Pancreas (tissue), 10 donors: ENCODE measurements at regions not wholly inside any gene's neighbourhood (a gene's known extent, or its start where the extent isn't known, plus 50 kb on each side); places are given as distances from the start of the nearest gene placed in this dataset.

ENCODE experiments used
- ATAC-seq, 4 donors: fragments of 200-7000 bp; cut with Tn5 transposase; one replicate each; pipeline versions ENCODE4 v1.8.0 to v1.9.1; 2020; ENCODE audit warnings: mild to moderate bottlenecking in 4 of 4, moderate library complexity in 4 of 4
- DNase-seq, 6 donors: peaks; one replicate each; pipeline ENCODE4 v3.0.0-alpha.2; 2020
- FAIRE-seq: peaks from 2 replicates; lab custom pipeline; 2012; peaks lifted over from hg19 to GRCh38; lab: Jason Lieb, UNC
- H3K27ac ChIP-seq, 4 donors: fragments of 200-600 bp; sonication (generic); 1 replicate in 3 of 4; 2 replicates in 1 of 4; pipeline versions ENCODE4 v1.5.0 to v1.8.0; 2020
- H3K27me3 ChIP-seq, 4 donors: fragments of 200-600 bp; one replicate each; pipeline ENCODE4 v1.8.0; 2021
- H3K36me3 ChIP-seq, 3 donors: fragments of 200-600 bp; sonication (generic) in 1 of 3; one replicate each; pipeline versions ENCODE4 v1.5.0 to v1.8.0; 2020 to 2021
- H3K4me1 ChIP-seq, 3 donors: fragments of 200-600 bp; one replicate each; pipeline ENCODE4 v1.8.0; 2021
- H3K4me3 ChIP-seq, 4 donors: fragments of 200-600 bp; sonication (generic) in 2 of 4; one replicate each; pipeline versions ENCODE4 v1.5.0 to v1.8.0; 2020 to 2021
- H3K9me3 ChIP-seq, 4 donors: fragments of 200-600 bp; one replicate each; pipeline ENCODE4 v1.8.0; 2021
- whole genome bisulfite sequencing, 2 donors: extraction: QIAGEN DNeasy Blood & Tissue Kit; methylation state at CpG; one replicate each; pipeline ENCODE4 v1.1.7; 2013; 5-methylcytosine and 5-hydroxymethylcytosine counted together
- intact Hi-C, 3 donors: fragments of 100-400 bp; cut with DNase I; formaldehyde crosslinking; loops; one replicate each; pipeline versions ENCODE4 v1.11.1 to v1.14.2; 2022
- TF ChIP-seq, protein P1 (sequence below), 4 donors: fragments of 200-600 bp; sonication (generic) in 3 of 4; IDR thresholded peaks; one replicate each; pipeline versions ENCODE4 v1.5.0 to v1.8.0; 2021; ENCODE audit warnings: antibody characterized with exemption in 4 of 4
- donor health status: healthy with polysubstance abuse.
- donor health status: DM: no; HTN: no; CAD: no; lungs with moderate emphysema.
- donor health status: DM: no; HTN: no; CAD: no.
- donor health status: control.
- donor health status: control.
- donor health status: Bipolar disorder and iron deficiency.
- donor health status: DM: yes; HTN: yes; CAD: no.
- donor health status: DM: no; HTN: no; CAD: no.
- donor health status: DM: no; HTN: no; CAD: no.
- donor health status: DM: yes; HTN: yes; CAD: no.

DNA sequence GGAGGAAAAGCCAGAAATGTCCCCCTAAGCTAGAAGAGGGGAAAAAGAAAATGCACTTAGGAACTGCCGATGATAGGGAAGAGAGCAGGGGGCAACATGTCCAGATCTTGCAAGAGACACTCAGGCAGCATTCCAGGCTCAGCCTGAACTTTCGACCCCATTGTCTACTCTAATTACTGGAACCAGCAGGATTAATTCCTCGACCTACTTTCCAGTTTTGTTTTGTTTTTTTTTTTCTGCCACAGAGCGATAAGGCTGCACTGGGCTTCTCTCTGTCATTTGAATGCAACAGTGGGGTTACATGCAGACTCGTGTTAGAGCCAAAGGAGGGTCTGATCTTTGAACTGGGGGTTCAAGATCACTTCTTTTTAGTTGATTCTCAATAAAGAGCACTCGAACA is 68.7 kb upstream of the MED13L start:
- Histone ChIP-seq H3K9me3 (no peaks in the 10 kb centered on the region), H3K4me1 (peaks cover 0 to 15% (median 10%) of the 10 kb centered on the region in 3 donors), H3K36me3 (no peaks in the 10 kb centered on the region), H3K27ac (no peak overlapping the region), H3K4me3 (no peak overlapping the region), H3K27me3 (no peaks in the 10 kb centered on the region)
- ATAC-seq (peak in 3 of 4 donors; percentile 14 to 44 (median 38)), FAIRE-seq (no peak), DNase-seq (no peak)
- intact Hi-C loops: no loop called here
- TF ChIP-seq, protein P1, sequence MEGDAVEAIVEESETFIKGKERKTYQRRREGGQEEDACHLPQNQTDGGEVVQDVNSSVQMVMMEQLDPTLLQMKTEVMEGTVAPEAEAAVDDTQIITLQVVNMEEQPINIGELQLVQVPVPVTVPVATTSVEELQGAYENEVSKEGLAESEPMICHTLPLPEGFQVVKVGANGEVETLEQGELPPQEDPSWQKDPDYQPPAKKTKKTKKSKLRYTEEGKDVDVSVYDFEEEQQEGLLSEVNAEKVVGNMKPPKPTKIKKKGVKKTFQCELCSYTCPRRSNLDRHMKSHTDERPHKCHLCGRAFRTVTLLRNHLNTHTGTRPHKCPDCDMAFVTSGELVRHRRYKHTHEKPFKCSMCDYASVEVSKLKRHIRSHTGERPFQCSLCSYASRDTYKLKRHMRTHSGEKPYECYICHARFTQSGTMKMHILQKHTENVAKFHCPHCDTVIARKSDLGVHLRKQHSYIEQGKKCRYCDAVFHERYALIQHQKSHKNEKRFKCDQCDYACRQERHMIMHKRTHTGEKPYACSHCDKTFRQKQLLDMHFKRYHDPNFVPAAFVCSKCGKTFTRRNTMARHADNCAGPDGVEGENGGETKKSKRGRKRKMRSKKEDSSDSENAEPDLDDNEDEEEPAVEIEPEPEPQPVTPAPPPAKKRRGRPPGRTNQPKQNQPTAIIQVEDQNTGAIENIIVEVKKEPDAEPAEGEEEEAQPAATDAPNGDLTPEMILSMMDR (IDR thresholded peaks at IDR 0.05): no peak
- 26 to 29% methylated on average over 6 of the region's 6 CpGs for WGBS, 2 donors

DNA sequence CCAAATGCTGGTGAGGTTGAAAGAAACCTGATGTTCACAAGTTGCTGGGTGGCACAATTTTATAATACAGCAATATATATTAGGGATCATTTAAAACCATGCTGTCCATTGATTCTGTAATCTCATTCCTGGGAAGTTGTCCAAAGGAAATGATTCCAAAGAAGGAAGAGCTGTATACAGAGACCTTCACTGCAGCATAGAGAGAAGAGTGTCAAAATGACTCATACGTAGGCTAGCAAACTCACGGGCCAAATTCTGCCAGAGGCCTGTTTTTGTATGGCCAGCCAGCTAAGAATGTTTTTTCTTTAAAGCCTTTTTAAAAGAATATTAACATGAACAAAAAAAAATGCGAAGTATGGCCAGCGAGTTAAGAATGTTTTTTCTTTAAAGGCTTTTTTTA is 69.2 kb upstream of the MED13L start:
- H3K9me3 ChIP-seq: no peaks in the 10 kb centered on the region

DNA sequence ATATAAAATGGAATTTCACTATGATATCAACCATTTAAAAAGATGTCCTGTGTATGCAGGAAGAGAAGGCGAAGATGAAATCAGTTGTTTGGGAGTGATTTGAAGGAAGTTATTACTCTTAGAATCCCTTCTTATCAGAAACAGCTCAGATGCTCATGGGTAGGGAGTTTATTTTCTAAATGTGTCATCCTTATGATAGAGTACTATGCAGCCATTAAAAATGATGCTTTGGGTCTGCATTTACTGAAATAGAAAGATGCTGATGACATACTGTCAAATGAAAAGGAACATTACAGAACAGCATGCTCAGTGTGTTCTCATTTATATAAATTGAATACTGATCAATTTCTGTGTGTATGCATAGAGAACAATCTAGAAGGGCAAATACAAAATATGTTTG is 69.8 kb upstream of the MED13L start:
- H3K4me1 ChIP-seq: peaks cover 0 to 15% (median 10%) of the 10 kb centered on the region in 3 donors
- intact Hi-C loops: no loop called here
- no peak for DNase-seq
- no peak for FAIRE-seq
- H3K36me3 ChIP-seq: no peaks in the 10 kb centered on the region
- H3K4me3 ChIP-seq: no peak overlapping the region
- 87 to 96% methylated on average over 1 of the region's 1 CpG for WGBS, 2 donors
- H3K9me3 ChIP-seq: no peaks in the 10 kb centered on the region
- TF ChIP-seq, protein P1 (IDR thresholded peaks at IDR 0.05): no peak
- no peak overlapping the region for H3K27ac ChIP-seq
- no peaks in the 10 kb centered on the region for H3K27me3 ChIP-seq
- no peak for ATAC-seq

More for the DNA sequence above, 69.2 kb upstream of the MED13L start:
- 20 to 25% methylated on average over 4 of the region's 4 CpGs for WGBS, 2 donors
- ATAC-seq: peak; percentile 79 to 90 (median 86)
- intact Hi-C loops: no loop called here
- no peak overlapping the region for H3K4me3 ChIP-seq
- no peak for FAIRE-seq
- no peak overlapping the region for H3K27ac ChIP-seq
- TF ChIP-seq, protein P1 (IDR thresholded peaks at IDR 0.05): no peak
- DNase-seq: peak in 1 of 6 donors; percentile 47
- H3K27me3 ChIP-seq: no peaks in the 10 kb centered on the region
- H3K4me1 ChIP-seq: peaks cover 0 to 15% (median 10%) of the 10 kb centered on the region in 3 donors
- no peaks in the 10 kb centered on the region for H3K36me3 ChIP-seq

DNA sequence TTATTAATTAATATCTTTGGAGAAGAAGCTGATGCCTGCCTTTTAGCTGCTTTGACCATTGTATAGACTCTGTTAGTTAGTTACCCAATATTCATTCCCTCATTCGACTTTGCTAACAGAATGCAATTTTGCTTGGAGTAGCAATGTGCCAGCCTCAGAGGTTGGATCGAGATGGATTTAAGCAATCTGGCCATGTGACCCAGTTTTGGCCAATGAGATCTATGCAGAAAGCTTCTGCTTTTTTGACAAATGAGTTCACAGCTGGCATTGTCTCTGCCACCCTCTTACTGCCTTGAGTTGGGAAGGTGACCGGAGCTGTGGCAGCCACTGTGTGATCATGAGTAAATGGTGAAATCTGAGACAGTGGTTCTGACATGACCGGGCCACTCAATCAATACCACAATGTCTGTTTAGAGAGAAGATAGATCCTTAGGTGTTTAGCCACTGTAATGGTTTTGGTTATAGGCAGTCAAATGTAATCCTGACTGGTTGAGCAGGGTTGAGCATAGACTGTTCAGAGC is 74.9 kb upstream of the MED13L start:
- TF ChIP-seq, protein P1 (IDR thresholded peaks at IDR 0.05): no peak
- no peak for ATAC-seq
- WGBS, 2 donors: 91 to 94% methylated on average over 4 of the region's 4 CpGs

DNA sequence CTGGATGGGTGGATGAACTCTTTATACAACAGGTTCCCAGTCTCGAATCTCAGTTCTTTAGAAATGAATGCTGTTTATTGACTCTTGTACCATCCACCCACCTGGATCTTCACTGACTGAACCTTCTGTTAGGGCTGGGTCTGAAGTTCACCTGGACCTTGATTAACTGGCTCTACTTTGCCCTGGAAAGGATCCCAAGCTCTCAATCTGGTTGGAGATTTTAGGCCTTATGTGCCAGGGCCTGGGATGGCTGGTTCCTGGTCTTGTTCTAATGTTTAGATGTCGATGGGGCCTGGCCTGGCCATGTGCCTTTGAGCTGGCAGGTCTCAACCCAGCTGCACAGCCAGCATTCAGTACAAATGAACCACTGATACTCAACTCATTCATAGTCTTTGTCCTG is 76.5 kb upstream of the MED13L start:
- peaks cover 6 to 7% (median 6%) of the 10 kb centered on the region in 3 donors for H3K4me1 ChIP-seq
- no peaks in the 10 kb centered on the region for H3K27me3 ChIP-seq
- DNase-seq (no peak), ATAC-seq (peak in 2 of 4 donors; percentile 24 to 29), FAIRE-seq (no peak)
- WGBS, 2 donors: 27 to 35% methylated on average over 2 of the region's 2 CpGs
- H3K4me3 ChIP-seq: no peak overlapping the region
- intact Hi-C loops: no loop called here
- TF ChIP-seq, protein P1 (IDR thresholded peaks at IDR 0.05): no peak
- no peaks in the 10 kb centered on the region for H3K36me3 ChIP-seq
- H3K9me3 ChIP-seq: no peaks in the 10 kb centered on the region
- no peak overlapping the region for H3K27ac ChIP-seq

More for the DNA sequence above, 74.9 kb upstream of the MED13L start:
- H3K27me3 ChIP-seq: no peaks in the 10 kb centered on the region
- peaks cover 0 to 3% (median 0%) of the 10 kb centered on the region in 3 donors for H3K4me1 ChIP-seq
- H3K9me3 ChIP-seq: no peaks in the 10 kb centered on the region
- DNase-seq: no peak
- FAIRE-seq: no peak
- no peaks in the 10 kb centered on the region for H3K36me3 ChIP-seq
- intact Hi-C loops: no loop called here
- H3K4me3 ChIP-seq: no peak overlapping the region
- H3K27ac ChIP-seq: no peak overlapping the region
